NCI-H1048 (cell line): ENCODE measurements at regions not wholly inside any gene's neighbourhood (a gene's known extent, or its start where the extent isn't known, plus 50 kb on each side); places are given as distances from the start of the nearest gene placed in this dataset.

ENCODE experiments used
- DNase-seq: peaks from one replicate; lab custom pipeline; 2025; lab: John Stamatoyannopoulos, UW

DNA sequence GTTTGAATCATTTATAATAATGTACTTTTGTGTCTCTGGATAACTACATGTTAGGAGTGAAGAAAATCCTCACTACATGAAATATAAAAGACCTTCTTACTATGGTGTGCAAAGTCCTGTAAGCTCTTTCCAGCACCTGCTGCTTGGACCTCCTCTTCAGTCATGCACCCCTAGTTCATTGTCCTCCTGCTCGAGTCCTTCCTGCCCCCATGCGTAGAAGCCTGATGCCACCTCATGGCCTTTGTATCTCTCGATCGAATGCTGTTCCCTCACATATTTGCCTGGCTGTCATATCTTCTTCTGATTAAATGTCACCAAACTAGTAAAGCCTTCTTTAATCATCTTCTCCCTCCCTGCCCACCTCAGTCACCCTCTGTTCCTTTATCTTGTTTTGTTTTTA, 49.9 kb upstream of the SUCLG2 start:
- no peak for DNase-seq
